ENCODE measurements at regions not wholly inside any gene's neighbourhood (a gene's known extent, or its start where the extent isn't known, plus 50 kb on each side); places are given as distances from the start of the nearest gene placed in this dataset.

- intact Hi-C loops (cut with micrococcal nuclease; ENCODE audit: unreplicated experiment) = no loop called here
- no peak overlapping the region for H3K27ac ChIP-seq (ENCODE audit: low read depth, low read length, poor library complexity, severe bottlenecking)
- BruUV-seq (replicated peaks) = no TSS peak
Measured at GRCh38 chr4:10841697-10842096, 157.1 kb upstream of the CLNK start.

GRCh38 chr4:10837151-10837550, 152.6 kb upstream of the CLNK start:
- TF ChIP-seq EZH2 (IDR thresholded peaks at IDR 0.05; ENCODE audit: borderline replicate concordance, low read depth, low read length, poor library complexity, severe bottlenecking) (no peak), CTCF (conservative IDR thresholded peaks at IDR 0.05; ENCODE audit: low read depth, low read length) (no peak)
- no peak overlapping the region for H3K4me3 ChIP-seq (ENCODE audit: low read depth, low read length, poor library complexity, severe bottlenecking)
- H3K27ac ChIP-seq (ENCODE audit: low read depth, low read length, poor library complexity, severe bottlenecking) = no peak overlapping the region
- BruUV-seq (replicated peaks) = no TSS peak
- no peaks in the 10 kb centered on the region for H3K4me1 ChIP-seq (ENCODE audit: insufficient read depth, low read length, poor library complexity, severe bottlenecking)
- no peaks in the 10 kb centered on the region for H3K27me3 ChIP-seq (replicated peaks; ENCODE audit: insufficient read depth, low read depth, low read length, poor library complexity)
- intact Hi-C loops (cut with micrococcal nuclease; ENCODE audit: unreplicated experiment) = no loop called here
- H3K36me3 ChIP-seq (ENCODE audit: insufficient read depth, low read length, poor library complexity, severe bottlenecking) = no peaks in the 10 kb centered on the region
- ChIA-PET CTCF (no interaction called here), POLR2A (ENCODE audit: low non-redundant PET) (no interaction called here)
- no peak for DNase-seq (ENCODE audit: low spot score)
- peaks cover 24% of the 10 kb centered on the region for H3K9me3 ChIP-seq (ENCODE audit: low read depth, low read length, poor library complexity, severe bottlenecking)

More at GRCh38 chr4:10841697-10842096, 157.1 kb upstream of the CLNK start:
- ChIA-PET CTCF (no interaction called here), POLR2A (ENCODE audit: low non-redundant PET) (no interaction called here)
- Histone ChIP-seq H3K27me3 (replicated peaks; ENCODE audit: insufficient read depth, low read depth, low read length, poor library complexity) (no peaks in the 10 kb centered on the region), H3K36me3 (ENCODE audit: insufficient read depth, low read length, poor library complexity, severe bottlenecking) (no peaks in the 10 kb centered on the region), H3K4me3 (ENCODE audit: low read depth, low read length, poor library complexity, severe bottlenecking) (no peak overlapping the region), H3K9me3 (ENCODE audit: low read depth, low read length, poor library complexity, severe bottlenecking) (peaks cover 20% of the 10 kb centered on the region), H3K4me1 (ENCODE audit: insufficient read depth, low read length, poor library complexity, severe bottlenecking) (no peaks in the 10 kb centered on the region)
- TF ChIP-seq CTCF (conservative IDR thresholded peaks at IDR 0.05; ENCODE audit: low read depth, low read length) (no peak), EZH2 (IDR thresholded peaks at IDR 0.05; ENCODE audit: borderline replicate concordance, low read depth, low read length, poor library complexity, severe bottlenecking) (no peak)
- no peak for DNase-seq (ENCODE audit: low spot score)

- DNase-seq (ENCODE audit: low spot score) = no peak
- H3K4me1 ChIP-seq (ENCODE audit: insufficient read depth, low read length, poor library complexity, severe bottlenecking) = no peaks in the 10 kb centered on the region
- H3K27ac ChIP-seq (ENCODE audit: low read depth, low read length, poor library complexity, severe bottlenecking) = no peak overlapping the region
- no TSS peak for BruUV-seq (replicated peaks)
- H3K27me3 ChIP-seq (replicated peaks; ENCODE audit: insufficient read depth, low read depth, low read length, poor library complexity) = no peaks in the 10 kb centered on the region
- ChIA-PET POLR2A (ENCODE audit: low non-redundant PET) (no interaction called here), CTCF (no interaction called here)
- no peak overlapping the region for H3K4me3 ChIP-seq (ENCODE audit: low read depth, low read length, poor library complexity, severe bottlenecking)
- intact Hi-C loops (cut with micrococcal nuclease; ENCODE audit: unreplicated experiment) = no loop called here
- TF ChIP-seq CTCF (conservative IDR thresholded peaks at IDR 0.05; ENCODE audit: low read depth, low read length) = no peak
- no peak for TF ChIP-seq EZH2 (IDR thresholded peaks at IDR 0.05; ENCODE audit: borderline replicate concordance, low read depth, low read length, poor library complexity, severe bottlenecking)
- H3K9me3 ChIP-seq (ENCODE audit: low read depth, low read length, poor library complexity, severe bottlenecking) = peaks cover 42% of the 10 kb centered on the region
- H3K36me3 ChIP-seq (ENCODE audit: insufficient read depth, low read length, poor library complexity, severe bottlenecking) = no peaks in the 10 kb centered on the region
Measured at GRCh38 chr4:10832806-10833628, 148.4 kb upstream of the CLNK start.

All from A673 (cell line).